Caco-2 (cell line): ENCODE measurements at regions not wholly inside any gene's neighbourhood (a gene's known extent, or its start where the extent isn't known, plus 50 kb on each side); places are given as distances from the start of the nearest gene placed in this dataset.

Experiments
- BruUV-seq: library from RNA; stranded (reverse); fragments of 400-500 nt; replicated peaks from 2 replicates; lab custom pipeline; 2021; lab: Mats Ljungman, UMichigan
- CTCF ChIA-PET: fragments of 300-600 bp; sonication (Branson Sonifier 250); formaldehyde crosslinking; loops from one replicate; lab custom pipeline; 2022; ENCODE audit warnings: antibody characterized with exemption; lab: Charles Lee
- POLR2A ChIA-PET: fragments of 300-600 bp; sonication (Branson Sonifier 250); formaldehyde crosslinking; loops from one replicate; lab custom pipeline; 2022; ENCODE audit warnings: antibody characterized with exemption; lab: Charles Lee
- DNase-seq, 2 experiments: peaks; one replicate each; pipeline versions ENCODE4 v3.0.0 to v3.0.0-alpha.2; 2020 to 2022
- H3K27me3 ChIP-seq: replicated peaks from 2 replicates; pipeline ENCODE4 v1.6.0; 2011; ENCODE audit warnings: low read length; ENCODE audit not compliant: control insufficient read depth, insufficient read depth
- H3K36me3 ChIP-seq: 2 replicates; pipeline ENCODE4 v1.5.1; 2011; ENCODE audit warnings: low read length; ENCODE audit not compliant: control insufficient read depth, insufficient read depth
- H3K4me1 ChIP-seq: fragments of 250-450 bp; sonication (Bioruptor Pico); 2 replicates; pipeline ENCODE4 v1.5.1; 2020; ENCODE audit warnings: mild to moderate bottlenecking
- H3K4me3 ChIP-seq: 2 replicates; pipeline ENCODE4 v1.5.1; 2011; ENCODE audit warnings: low read depth, mild to moderate bottlenecking, control low read depth, low read length
- H3K9me3 ChIP-seq: fragments of 250-450 bp; sonication (Bioruptor Pico); 2 replicates; pipeline ENCODE4 v1.5.1; 2020; ENCODE audit warnings: mild to moderate bottlenecking, moderate library complexity
- H3K27ac Mint-ChIP-seq: one replicate; pipeline ENCODE4 v1.8.0; 2022; ENCODE audit warnings: mixed read lengths; ENCODE audit not compliant: unreplicated experiment
- H3K27me3 Mint-ChIP-seq: one replicate; pipeline ENCODE4 v1.8.0; 2022; ENCODE audit warnings: mixed read lengths; ENCODE audit not compliant: insufficient read depth, unreplicated experiment
- H3K36me3 Mint-ChIP-seq: one replicate; pipeline ENCODE4 v1.8.0; 2022; ENCODE audit warnings: mild to moderate bottlenecking, mixed read lengths; ENCODE audit not compliant: insufficient read depth, unreplicated experiment
- H3K4me1 Mint-ChIP-seq: one replicate; pipeline ENCODE4 v1.8.0; 2022; ENCODE audit warnings: low read depth, mixed read lengths; ENCODE audit not compliant: unreplicated experiment
- H3K4me3 Mint-ChIP-seq: one replicate; pipeline ENCODE4 v1.8.0; 2022; ENCODE audit warnings: mild to moderate bottlenecking, moderate library complexity, mixed read lengths; ENCODE audit not compliant: unreplicated experiment
- H3K9me3 Mint-ChIP-seq: one replicate; pipeline ENCODE4 v1.8.0; 2022; ENCODE audit warnings: mixed read lengths; ENCODE audit not compliant: unreplicated experiment
- CTCF ChIP-seq, 2 experiments: fragments of 200-600 bp in 1 of 2; IDR thresholded peaks; 1 replicate in 1 of 2; 2 replicates in 1 of 2; pipeline versions ENCODE4 v1.5.1 to v1.8.0; 2011 to 2022; ENCODE audit warnings: antibody characterized with exemption in 1 of 2, control low read depth in 1 of 2, inconsistent platforms in 1 of 2, low read depth in 1 of 2, low read length in 1 of 2, mild to moderate bottlenecking in 1 of 2, moderate library complexity in 1 of 2; ENCODE audit not compliant: insufficient read depth in 1 of 2, severe bottlenecking in 1 of 2, unreplicated experiment in 1 of 2
- intact Hi-C: fragments of 100-400 bp; cut with micrococcal nuclease; formaldehyde crosslinking; loops from one replicate; pipeline ENCODE4 v1.10.0; 2022; ENCODE audit not compliant: unreplicated experiment

GRCh38 chr22:49021926-49022815 is 805.5 kb downstream of the BRD1 start:
- no peak for TF ChIP-seq CTCF (IDR thresholded peaks at IDR 0.05; ENCODE audit: insufficient read depth in 1 of 2, low read depth in 1 of 2, low read length in 1 of 2, severe bottlenecking in 1 of 2, unreplicated experiment in 1 of 2)
- H3K36me3 ChIP-seq, result no peaks in the 10 kb centered on the region
- no peaks in the 10 kb centered on the region for H3K9me3 Mint-ChIP-seq
- no peaks in the 10 kb centered on the region for H3K4me1 Mint-ChIP-seq
- H3K27ac Mint-ChIP-seq, result no peak overlapping the region
- H3K4me3 Mint-ChIP-seq, result no peak overlapping the region
- no peaks in the 10 kb centered on the region for H3K36me3 Mint-ChIP-seq
- no peaks in the 10 kb centered on the region for H3K9me3 ChIP-seq
- H3K4me3 ChIP-seq, result no peak overlapping the region
- POLR2A ChIA-PET, result no interaction called here
- DNase-seq, result peak in 1 of 2 experiments; percentile 14
- intact Hi-C loops, result no loop called here
- BruUV-seq, result no TSS peak
- H3K27me3 ChIP-seq, result no peaks in the 10 kb centered on the region
- H3K4me1 ChIP-seq, result no peaks in the 10 kb centered on the region
- H3K27me3 Mint-ChIP-seq, result peaks cover 11% of the 10 kb centered on the region
- CTCF ChIA-PET, result no interaction called here

- no peaks in the 10 kb centered on the region for H3K36me3 Mint-ChIP-seq
- DNase-seq, result no peak
- Histone ChIP-seq H3K4me3 (no peak overlapping the region), H3K36me3 (no peaks in the 10 kb centered on the region), H3K9me3 (no peaks in the 10 kb centered on the region), H3K27me3 (no peaks in the 10 kb centered on the region), H3K4me1 (no peaks in the 10 kb centered on the region)
- H3K27me3 Mint-ChIP-seq, result peaks cover 11% of the 10 kb centered on the region
- H3K4me3 Mint-ChIP-seq, result no peak overlapping the region
- no TSS peak for BruUV-seq
- CTCF ChIA-PET, result no interaction called here
- POLR2A ChIA-PET, result no interaction called here
- no peaks in the 10 kb centered on the region for H3K9me3 Mint-ChIP-seq
- TF ChIP-seq CTCF (IDR thresholded peaks at IDR 0.05; ENCODE audit: insufficient read depth in 1 of 2, low read depth in 1 of 2, low read length in 1 of 2, severe bottlenecking in 1 of 2, unreplicated experiment in 1 of 2), result no peak
- intact Hi-C loops, result no loop called here
- H3K27ac Mint-ChIP-seq, result no peak overlapping the region
- H3K4me1 Mint-ChIP-seq, result no peaks in the 10 kb centered on the region
Measured at GRCh38 chr22:49021131-49021925, 806.3 kb downstream of the BRD1 start.
